ENCODE measurements at regions not wholly inside any gene's neighbourhood (a gene's known extent, or its start where the extent isn't known, plus 50 kb on each side); places are given as distances from the start of the nearest gene placed in this dataset.

DNA sequence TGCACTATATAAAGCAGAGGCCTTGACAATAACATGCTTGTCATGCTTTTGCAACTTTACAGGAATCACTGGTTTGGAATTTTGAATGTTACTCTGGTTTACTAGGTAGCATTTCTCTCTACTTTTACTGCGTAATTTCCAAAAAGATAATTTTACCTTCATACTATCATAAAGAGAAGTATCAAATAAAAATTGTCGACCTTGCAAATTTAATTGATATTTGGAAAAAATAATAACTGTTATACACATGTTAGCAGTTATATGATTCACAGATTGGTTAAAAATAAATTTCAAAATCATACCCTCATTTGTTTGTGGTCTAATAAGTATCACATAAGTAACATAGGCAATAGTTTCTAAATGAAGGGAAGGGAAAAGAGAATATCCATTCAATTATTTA lies 228.5 kb upstream of the CACNA2D1 start:
- TF ChIP-seq, protein P1, sequence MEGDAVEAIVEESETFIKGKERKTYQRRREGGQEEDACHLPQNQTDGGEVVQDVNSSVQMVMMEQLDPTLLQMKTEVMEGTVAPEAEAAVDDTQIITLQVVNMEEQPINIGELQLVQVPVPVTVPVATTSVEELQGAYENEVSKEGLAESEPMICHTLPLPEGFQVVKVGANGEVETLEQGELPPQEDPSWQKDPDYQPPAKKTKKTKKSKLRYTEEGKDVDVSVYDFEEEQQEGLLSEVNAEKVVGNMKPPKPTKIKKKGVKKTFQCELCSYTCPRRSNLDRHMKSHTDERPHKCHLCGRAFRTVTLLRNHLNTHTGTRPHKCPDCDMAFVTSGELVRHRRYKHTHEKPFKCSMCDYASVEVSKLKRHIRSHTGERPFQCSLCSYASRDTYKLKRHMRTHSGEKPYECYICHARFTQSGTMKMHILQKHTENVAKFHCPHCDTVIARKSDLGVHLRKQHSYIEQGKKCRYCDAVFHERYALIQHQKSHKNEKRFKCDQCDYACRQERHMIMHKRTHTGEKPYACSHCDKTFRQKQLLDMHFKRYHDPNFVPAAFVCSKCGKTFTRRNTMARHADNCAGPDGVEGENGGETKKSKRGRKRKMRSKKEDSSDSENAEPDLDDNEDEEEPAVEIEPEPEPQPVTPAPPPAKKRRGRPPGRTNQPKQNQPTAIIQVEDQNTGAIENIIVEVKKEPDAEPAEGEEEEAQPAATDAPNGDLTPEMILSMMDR (IDR thresholded peaks at IDR 0.05) = no peak
- no peak for TF ChIP-seq SIN3A (IDR thresholded peaks at IDR 0.05; ENCODE audit: borderline replicate concordance, insufficient read depth, low read depth, low read length)
